ENCODE measurements at regions not wholly inside any gene's neighbourhood (a gene's known extent, or its start where the extent isn't known, plus 50 kb on each side); places are given as distances from the start of the nearest gene placed in this dataset.
"Not testable (repeated sequence)": the region's sequence is repeated elsewhere in the genome, so short reads cannot be mapped to it uniquely, and the experiment has no call there.

DNA sequence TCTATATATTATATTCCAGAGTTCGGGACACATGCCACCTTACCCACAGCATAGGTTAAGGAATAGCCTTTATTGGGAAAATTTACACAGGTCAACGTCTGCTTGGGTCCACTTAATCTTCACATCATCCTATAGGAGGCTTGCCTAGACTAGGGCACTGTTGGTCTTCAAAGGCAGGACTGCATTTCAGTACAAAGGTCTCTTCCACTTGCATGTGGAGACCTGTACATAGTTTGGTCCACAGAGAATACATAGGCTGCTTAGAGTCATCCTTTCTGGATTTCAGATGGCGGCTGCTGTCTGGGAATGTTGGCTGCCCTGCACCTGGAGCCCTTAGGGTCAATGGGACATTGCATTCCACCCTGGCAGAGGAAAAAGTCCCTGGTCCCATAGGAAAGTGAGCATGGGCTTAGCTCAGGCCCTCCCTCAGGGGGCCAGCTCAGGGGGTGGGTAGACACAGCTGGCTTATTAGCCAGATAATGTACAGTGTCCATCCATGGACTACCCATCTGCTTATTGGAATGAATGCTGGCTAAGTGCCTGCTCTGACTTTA is 75.3 kb upstream of the TGFBR2 start:
- no peak for DNase-seq

DNA sequence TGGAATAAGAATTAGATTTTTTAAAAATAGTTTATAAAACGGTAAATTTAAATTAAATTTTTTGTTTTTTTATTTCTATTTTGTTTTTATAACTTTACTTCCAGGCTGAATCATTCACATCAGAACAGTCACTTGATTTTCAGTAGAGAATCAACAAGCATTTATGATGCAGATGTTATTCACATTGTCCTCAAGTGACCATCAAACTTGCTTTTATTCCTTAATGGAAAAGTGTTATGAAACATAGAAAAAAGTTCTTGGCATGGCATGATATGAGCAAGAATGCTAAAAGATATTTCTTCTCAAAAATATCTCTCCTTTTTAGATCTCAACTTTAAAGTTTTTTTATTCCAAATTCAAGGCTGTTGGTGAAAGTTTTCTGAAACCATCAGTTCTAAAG is 70.9 kb upstream of the TGFBR2 start:
- DNase-seq = no peak

DNA sequence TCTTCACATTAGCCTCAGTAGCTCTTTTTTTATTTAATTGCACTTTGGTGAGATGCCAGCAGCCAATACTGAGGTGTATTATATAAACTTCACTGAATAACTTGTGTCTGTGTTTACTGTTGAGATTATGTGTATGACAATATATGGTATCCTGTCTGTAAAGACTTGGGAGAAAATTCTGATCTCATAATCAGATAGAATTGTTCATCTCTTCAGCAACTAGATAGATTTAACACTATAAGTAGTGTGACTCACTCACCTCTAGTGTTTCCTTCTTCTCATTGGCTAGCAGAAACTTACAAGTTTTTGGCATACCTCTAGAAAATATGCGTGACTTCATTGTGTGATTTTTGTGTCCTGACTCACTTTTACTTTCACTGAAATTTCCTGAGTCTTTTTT is 67.6 kb upstream of the TGFBR2 start:
- peak; percentile 93 for DNase-seq

DNA sequence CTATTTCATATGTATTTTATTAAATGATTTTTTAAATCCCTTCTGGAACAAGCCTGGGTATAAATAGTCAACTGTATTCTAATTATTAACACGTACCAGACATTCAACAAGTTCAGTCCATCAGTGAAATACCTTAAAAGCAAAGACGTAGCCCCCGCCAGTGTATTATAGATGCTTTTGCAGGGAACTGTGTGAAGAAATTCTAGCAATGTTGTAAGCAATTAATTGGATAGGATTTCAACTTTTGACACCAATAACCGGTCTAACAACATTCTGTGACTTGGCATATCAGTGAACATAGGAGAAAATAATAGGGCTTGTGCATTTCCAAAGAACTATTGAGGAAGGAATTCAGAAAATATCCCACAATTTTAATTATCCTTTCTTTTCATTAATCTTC is 67.2 kb upstream of the TGFBR2 start:
- DNase-seq = no peak

DNA sequence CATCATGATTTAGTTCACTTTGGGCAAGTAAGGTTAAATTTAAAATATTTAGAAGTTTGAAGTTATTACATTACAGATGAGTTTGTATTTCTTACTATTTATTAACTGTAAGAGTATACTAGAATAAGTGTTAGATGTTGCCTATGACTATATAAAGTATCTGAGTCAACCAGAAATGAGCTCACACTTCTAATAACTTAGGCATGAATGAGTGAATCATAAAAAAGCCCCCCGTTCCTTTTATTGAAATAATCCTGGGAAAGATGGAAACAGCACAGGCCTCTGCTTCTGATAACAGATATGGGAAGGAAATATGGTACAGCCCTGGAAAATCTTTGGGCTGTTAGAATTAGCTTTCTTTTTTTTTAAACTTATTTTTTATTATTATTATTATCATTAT is 66.6 kb upstream of the TGFBR2 start:
- peak; percentile 88 for DNase-seq

DNA sequence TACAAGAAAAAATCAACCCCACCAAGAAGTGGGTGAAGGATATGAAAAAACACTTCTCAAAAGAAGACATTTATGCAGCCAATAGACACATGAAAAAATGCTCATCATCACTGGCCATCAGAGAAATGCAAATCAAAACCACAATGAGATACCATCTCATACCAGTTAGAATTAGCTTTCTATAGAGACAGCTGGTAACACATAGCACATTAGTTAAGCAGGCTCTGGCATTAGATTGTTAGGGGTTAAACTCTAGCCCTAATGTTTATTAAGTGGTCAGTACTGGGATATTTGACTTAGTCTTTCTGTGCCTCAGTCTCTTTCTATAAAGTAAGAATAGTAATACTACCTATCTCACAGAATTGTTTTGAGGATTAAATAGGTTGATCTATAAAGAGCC is 65.2 kb upstream of the TGFBR2 start:
- DNase-seq = not testable (repeated sequence)

DNA sequence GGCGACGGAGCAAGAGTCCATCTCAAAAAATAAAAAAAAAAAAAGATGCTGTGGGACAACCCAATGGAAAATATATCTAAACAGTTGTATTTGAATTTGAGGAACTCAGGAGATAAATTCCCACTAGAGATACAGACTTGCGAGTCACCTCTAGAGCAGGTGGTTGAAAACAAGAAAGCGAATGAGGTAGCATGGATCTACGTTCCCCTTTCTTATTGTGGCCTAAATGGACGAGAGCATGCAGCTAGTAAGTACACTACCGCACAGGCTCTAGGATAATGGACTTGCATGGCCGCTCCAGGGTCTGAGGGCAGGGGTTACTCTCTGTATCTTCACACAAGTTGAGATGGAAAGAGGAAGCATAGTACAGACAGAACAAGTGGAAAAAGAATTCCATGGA is 63.5 kb upstream of the TGFBR2 start:
- DNase-seq = no peak

DNA sequence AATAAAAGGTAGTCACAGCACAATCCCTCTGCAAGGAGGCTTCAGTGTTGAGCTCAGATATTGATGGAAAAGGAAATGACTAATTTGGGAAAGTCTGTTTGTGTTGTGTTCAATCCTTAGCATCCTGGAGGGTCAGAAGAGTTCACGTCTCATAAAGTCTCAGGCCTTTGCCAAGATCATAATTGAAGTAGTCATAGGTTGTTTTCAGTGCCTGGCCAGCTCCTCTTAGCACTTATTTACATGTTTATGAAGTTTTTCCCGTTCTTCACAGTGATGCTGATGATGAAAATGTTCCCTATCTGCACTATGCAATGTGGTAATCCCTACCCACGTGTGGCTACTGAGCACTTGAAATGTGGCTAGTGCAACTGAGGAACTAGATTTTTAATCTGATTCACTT is 61.6 kb upstream of the TGFBR2 start:
- peak; percentile 99 for DNase-seq

DNA sequence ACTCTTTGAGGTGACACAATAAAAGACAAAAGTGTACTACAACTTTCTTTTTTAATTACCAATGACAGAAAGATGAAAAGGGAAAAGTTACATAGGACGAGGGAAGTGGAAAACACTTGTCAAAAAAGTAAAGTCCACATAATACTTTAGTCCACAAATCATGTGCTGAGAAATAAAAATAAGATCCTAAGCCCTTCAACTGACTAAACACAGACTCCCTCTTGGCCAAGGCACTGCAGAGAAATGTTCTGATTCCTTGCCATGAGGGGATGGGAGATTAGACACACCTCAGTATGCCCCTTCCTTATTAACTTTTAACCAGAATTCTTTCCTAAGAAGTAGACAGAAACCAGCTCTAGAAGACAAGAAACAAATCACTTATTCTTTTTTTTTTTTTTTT is 59.5 kb upstream of the TGFBR2 start:
- no peak for DNase-seq

DNA sequence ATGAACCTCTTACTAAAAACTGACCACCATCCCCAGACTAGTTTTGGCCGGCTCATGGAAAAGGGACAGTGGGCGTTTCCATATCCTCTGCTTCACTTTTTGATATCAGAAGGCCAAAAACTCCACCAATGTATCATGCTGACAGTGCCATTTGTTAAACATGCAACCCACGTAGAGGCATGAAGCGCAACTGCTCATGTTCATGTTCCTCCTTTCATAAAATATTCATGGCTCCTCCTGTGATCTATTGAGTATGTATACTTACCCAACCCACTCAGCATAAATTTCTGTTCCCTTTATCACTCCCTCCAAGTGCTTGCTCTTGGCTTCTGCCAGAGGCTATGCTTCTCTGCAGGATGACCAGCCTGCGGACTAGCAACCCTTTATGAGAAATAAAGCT is 58.7 kb upstream of the TGFBR2 start:
- no peak for DNase-seq

DNA sequence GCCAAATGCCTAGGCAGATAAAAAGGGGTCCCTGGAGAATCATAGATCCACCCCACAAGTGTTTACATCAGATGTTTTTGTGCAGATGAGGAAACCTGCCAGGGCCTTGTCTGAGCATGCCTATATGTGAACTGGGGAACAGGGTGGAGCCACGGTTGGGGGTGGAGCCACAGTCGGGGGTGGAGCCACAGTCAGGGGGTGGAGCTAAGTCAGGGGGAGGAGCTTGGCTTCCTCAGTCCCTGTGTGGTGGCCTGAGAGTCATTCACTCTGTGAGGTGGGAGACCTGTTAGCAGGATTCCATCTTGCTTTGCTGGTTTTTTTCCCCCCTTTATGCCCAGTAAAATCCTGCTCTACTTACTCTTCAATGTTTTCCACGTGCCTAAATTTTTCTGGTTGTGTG is 57.8 kb upstream of the TGFBR2 start:
- peak; percentile 66 for DNase-seq

DNA sequence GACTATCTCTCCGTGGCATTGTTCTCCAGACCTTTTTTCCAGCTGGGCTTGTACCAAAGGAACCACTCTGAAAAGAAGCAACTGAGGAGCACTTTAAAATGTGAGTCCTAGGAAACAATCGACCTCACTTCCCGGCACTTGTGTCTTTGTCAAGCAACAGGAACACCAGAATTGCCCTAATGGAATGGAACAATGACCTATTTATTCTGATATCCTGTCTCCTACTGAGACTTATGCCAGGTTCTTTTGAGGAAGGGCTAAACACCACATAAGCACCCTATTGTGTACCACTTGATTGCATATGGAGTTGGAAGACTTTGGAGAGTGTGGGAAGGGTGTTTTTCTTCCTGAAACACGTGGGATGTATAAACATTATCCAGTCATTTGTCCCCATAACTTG is 56.8 kb upstream of the TGFBR2 start:
- peak; percentile 84 for DNase-seq

DNA sequence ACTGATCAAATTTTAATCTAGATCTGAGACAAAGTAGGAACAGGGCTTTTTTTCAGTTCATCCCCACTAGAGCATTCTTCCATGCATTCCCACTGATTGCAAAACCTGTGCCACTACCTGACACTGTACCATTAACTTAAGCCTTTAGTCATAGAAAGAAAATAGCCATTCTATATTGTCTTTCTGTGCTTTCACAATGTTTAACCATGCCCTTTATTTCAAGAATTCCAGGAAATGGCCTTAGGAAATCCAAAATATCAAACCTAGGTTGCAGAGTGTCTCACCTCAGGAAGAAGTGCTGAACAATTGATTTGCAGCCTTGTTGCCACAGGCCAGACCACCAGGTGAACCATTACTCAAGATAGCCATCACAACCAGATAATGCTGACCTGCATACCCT is 56.2 kb upstream of the TGFBR2 start:
- peak; percentile 67 for DNase-seq

DNA sequence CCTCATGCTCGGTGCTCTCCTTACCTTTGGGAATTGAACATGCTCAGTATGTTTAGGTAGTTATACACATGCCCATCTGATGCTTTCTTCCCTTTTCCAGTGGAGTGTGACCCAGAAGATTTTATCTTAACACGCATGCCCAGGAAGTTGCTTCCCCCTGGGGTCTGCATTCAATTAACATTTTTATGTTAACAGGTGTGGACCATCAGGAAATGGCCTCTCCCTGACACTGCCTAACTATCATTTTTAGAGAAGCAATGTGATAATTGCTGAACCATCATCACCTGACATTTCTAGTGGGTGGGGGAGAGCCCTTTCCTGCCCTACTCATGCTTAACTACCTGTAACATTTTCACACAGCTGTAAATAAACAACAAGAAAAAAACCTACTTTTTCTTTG is 55.1 kb upstream of the TGFBR2 start:
- no peak for DNase-seq

DNA sequence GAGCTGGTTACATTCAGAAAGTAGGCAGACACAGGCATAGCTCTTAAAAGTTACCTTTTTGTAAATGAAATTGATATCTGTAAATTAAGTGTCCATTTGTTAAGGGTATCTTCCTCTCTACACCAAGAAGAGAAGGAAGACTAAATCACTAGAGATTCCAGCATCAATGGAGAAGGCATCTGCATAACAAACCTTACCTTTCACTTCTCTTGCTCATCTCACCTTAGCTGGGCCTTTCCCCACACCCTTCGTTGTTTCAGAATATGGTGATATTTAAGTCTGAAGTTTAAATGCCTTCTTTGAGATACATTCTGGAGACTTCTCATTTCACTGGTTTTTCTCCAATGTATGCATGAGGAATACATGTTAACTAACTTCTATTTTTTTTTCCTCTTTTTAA is 54.5 kb upstream of the TGFBR2 start:
- DNase-seq = no peak

DNA sequence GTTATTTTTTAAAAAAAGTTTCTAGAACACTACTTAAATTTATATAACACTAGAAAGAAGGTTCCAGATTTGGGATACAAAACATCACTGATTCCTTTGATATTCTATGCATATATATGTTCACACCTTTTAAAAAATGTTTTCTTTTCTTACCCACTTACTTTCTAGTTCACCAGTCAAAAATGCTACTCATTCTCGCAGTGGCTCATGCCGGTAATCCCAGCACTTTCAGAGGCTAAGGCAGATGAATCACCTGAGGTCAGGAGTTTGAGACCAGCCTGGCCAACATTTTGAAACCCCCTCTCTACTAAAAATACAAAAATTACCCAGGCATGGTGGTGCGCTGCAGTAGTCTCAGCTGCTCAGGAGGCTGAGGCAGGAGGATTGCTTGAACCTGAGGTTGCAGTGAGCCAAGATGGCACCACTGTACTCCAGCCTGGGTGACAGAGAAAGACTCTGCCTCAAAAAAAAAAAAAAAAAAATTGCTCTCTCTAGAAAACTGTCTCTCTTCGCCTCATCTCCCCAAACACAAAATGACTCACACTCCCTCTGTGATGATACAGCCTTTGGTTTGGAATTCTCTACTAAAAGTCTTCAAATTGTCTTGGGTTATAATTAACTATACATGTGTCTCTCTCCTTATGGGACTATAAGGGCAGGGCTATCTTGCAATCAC is 52.6 kb upstream of the TGFBR2 start:
- DNase-seq = no peak

DNA sequence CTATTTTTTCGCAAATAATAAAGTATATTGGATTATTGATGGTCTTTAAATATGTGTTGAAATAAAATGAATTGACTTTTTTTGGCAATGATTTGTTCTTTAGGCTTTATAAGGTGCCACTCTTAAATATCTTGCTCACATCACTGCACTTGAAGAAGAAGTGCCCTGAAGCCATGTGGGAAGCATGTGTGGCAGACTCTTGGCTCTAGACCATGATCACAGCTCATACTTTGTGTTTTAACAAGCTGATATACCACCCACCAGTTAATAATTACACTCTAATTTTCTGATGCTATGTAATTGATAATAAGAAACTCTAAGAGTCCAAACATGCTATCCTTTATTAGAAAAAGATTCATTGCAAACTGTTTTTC is 52.1 kb upstream of the TGFBR2 start:
- no peak for DNase-seq

DNA sequence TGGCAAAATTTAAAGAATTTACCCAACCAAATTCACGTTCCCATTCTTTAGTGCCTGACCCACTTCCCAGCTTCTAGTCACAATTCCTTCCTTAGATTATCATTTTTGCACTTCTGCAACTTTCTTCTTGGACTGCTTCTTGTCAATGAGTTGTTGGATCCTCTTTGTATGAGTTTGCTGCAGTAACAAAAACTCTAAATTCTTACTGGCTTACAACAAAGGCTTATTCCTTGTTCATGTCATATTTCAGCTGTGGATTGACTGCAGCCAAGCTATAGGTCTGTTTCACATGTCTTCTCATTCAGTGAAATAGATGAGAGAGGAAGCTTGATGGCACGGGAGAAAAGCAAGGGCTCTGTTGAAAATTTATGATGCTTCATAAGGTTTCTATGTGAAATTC is 50.4 kb upstream of the TGFBR2 start:
- no peak for DNase-seq

Measured in dermis blood vessel endothelial cell (primary cell).